GM23338 (cell line): ENCODE measurements at regions not wholly inside any gene's neighbourhood (a gene's known extent, or its start where the extent isn't known, plus 50 kb on each side); places are given as distances from the start of the nearest gene placed in this dataset.

ENCODE experiments used
- CREB1 ChIP-seq: fragments of 250-450 bp; sonication (Bioruptor Pico); IDR thresholded peaks from 2 replicates; pipeline ENCODE4 v1.5.0; 2020; ENCODE audit warnings: low read depth, mild to moderate bottlenecking, moderate library complexity
- CTCF ChIP-seq, 2 experiments: fragments of 200-600 bp in 1 of 2; sonication (generic) in 1 of 2; conservative IDR thresholded peaks; 2 replicates each; pipeline versions ENCODE4 v1.5.1 to v1.6.1; 2016 to 2017; ENCODE audit warnings: antibody characterized with exemption in 2 of 2, low read depth in 2 of 2, mild to moderate bottlenecking in 2 of 2, moderate library complexity in 1 of 2
- ETS1 ChIP-seq: IDR thresholded peaks from 2 replicates; pipeline ENCODE4 v1.6.1; 2016; ENCODE audit warnings: antibody characterized with exemption
- EZH2 ChIP-seq: fragments of 200-600 bp; sonication (generic); IDR thresholded peaks from one replicate; pipeline ENCODE4 v1.8.0; 2017; ENCODE audit warnings: antibody characterized with exemption, mild to moderate bottlenecking, low read depth; ENCODE audit not compliant: unreplicated experiment
- EZH2phosphoT487 ChIP-seq: fragments of 200-600 bp; sonication (generic); IDR thresholded peaks from one replicate; pipeline ENCODE4 v1.8.1; 2018; ENCODE audit warnings: antibody characterized with exemption; ENCODE audit not compliant: unreplicated experiment
- JUNB ChIP-seq: IDR thresholded peaks from one replicate; pipeline ENCODE4 v1.6.1; 2016; ENCODE audit warnings: antibody characterized with exemption; ENCODE audit not compliant: unreplicated experiment
- POLR2AphosphoS5 ChIP-seq: IDR thresholded peaks from 2 replicates; pipeline ENCODE4 v1.6.1; 2016; ENCODE audit warnings: antibody characterized with exemption, low read depth
- REST ChIP-seq: IDR thresholded peaks from one replicate; pipeline ENCODE4 v1.6.1; 2018; ENCODE audit warnings: antibody characterized with exemption; ENCODE audit not compliant: unreplicated experiment
- STAT1 ChIP-seq: IDR thresholded peaks from one replicate; pipeline ENCODE4 v1.6.1; 2016; ENCODE audit warnings: antibody characterized with exemption; ENCODE audit not compliant: unreplicated experiment
- ZNF331 ChIP-seq: fragments of 250-450 bp; sonication (Bioruptor Pico); IDR thresholded peaks from 2 replicates; pipeline ENCODE4 v1.5.0; 2020; ENCODE audit warnings: low read depth, mild to moderate bottlenecking, moderate library complexity
- ZNF462 ChIP-seq: fragments of 250-450 bp; sonication (Bioruptor Pico); IDR thresholded peaks from 2 replicates; pipeline ENCODE4 v1.5.0; 2020; ENCODE audit warnings: mild to moderate bottlenecking, moderate library complexity

- TF ChIP-seq JUNB (no peak), EZH2 (no peak), CTCF (conservative IDR thresholded peaks at IDR 0.05; ENCODE audit: low read depth in 2 of 2) (no peak), REST (no peak), STAT1 (no peak), ETS1 (no peak), POLR2AphosphoS5 (no peak), ZNF331 (no peak), CREB1 (CRISPR knock-in tag) (no peak), ZNF462 (CRISPR knock-in tag) (no peak), EZH2phosphoT487 (no peak)
Measured at GRCh38 chr4:11342401-11342800, 86.3 kb downstream of the HS3ST1 start.
